HEK293 (cell line): ENCODE measurements at regions not wholly inside any gene's neighbourhood (a gene's known extent, or its start where the extent isn't known, plus 50 kb on each side); places are given as distances from the start of the nearest gene placed in this dataset.

Experiments used
- CTCF ChIA-PET: fragments of 350-600 bp; formaldehyde crosslinking; extraction: SDS; loops from one replicate; lab custom pipeline; 2021; ENCODE audit warnings: antibody characterized with exemption; lab: Yijun Ruan, JAX
- POLR2A ChIA-PET: fragments of 300-600 bp; formaldehyde crosslinking; extraction: SDS; loops from one replicate; lab custom pipeline; 2020; ENCODE audit warnings: antibody characterized with exemption, inconsistent platforms; lab: Yijun Ruan, JAX
- H3K27ac ChIP-seq: fragments of 200-500 bp; sonication (Bioruptor generic); 2 replicates; pipeline ENCODE4 v1.5.1; 2014; ENCODE audit warnings: low read depth, low read length, control low read depth, inconsistent platforms; ENCODE audit errors: extremely low read depth
- H3K36me3 ChIP-seq, 2 experiments: fragments of 200-500 bp in 1 of 2; sonication (Bioruptor generic) in 1 of 2; 1 replicate in 1 of 2; 2 replicates in 1 of 2; pipeline ENCODE4 v1.5.1; 2014 to 2017; ENCODE audit warnings: inconsistent platforms in 2 of 2, low read length in 2 of 2; ENCODE audit not compliant: control insufficient read depth in 2 of 2, insufficient read depth in 1 of 2
- H3K4me1 ChIP-seq: fragments of 200-500 bp; sonication (Bioruptor generic); 2 replicates; pipeline ENCODE4 v1.5.1; 2014; ENCODE audit warnings: mild to moderate bottlenecking, low read length, inconsistent platforms; ENCODE audit not compliant: control insufficient read depth, insufficient read depth
- H3K4me3 ChIP-seq: 2 replicates; pipeline ENCODE4 v1.5.1; 2011; ENCODE audit warnings: low read depth, mild to moderate bottlenecking, control low read depth, low read length, moderate library complexity
- H3K9me3 ChIP-seq: fragments of 200-500 bp; sonication (Bioruptor generic); 2 replicates; pipeline ENCODE4 v1.5.1; 2014; ENCODE audit warnings: low read depth, low read length, inconsistent platforms; ENCODE audit not compliant: control insufficient read depth, insufficient read depth
- AEBP2 ChIP-seq: fragments of 450-650 bp; formaldehyde crosslinking; IDR thresholded peaks from 2 replicates; pipeline ENCODE4 v1.5.1; 2016; ENCODE audit warnings: missing biosample characterization, missing genetic modification characterization, borderline replicate concordance
- HOXA7 ChIP-seq: sonication (generic); formaldehyde crosslinking; IDR thresholded peaks from 2 replicates; pipeline ENCODE4 v1.8.1; 2022; ENCODE audit warnings: missing genetic modification reagents, borderline replicate concordance
- MZF1 ChIP-seq: fragments of 450-650 bp; formaldehyde crosslinking; IDR thresholded peaks from 2 replicates; pipeline ENCODE4 v1.5.1; 2017; ENCODE audit warnings: missing biosample characterization, missing genetic modification characterization, borderline replicate concordance
- OSR2 ChIP-seq: fragments of 450-650 bp; formaldehyde crosslinking; IDR thresholded peaks from 2 replicates; pipeline ENCODE4 v1.5.1; 2016; ENCODE audit warnings: missing biosample characterization, missing genetic modification characterization
- PRDM2 ChIP-seq: fragments of 450-650 bp; formaldehyde crosslinking; IDR thresholded peaks from 2 replicates; pipeline ENCODE4 v1.5.1; 2016; ENCODE audit warnings: missing biosample characterization, missing genetic modification characterization, borderline replicate concordance
- ZNF112 ChIP-seq: fragments of 450-650 bp; formaldehyde crosslinking; IDR thresholded peaks from 2 replicates; pipeline ENCODE4 v1.5.0; 2017; ENCODE audit warnings: missing biosample characterization, missing genetic modification characterization
- ZNF133 ChIP-seq: fragments of 450-650 bp; formaldehyde crosslinking; IDR thresholded peaks from 2 replicates; pipeline ENCODE4 v1.5.1; 2016; ENCODE audit warnings: missing biosample characterization, missing genetic modification characterization
- ZNF24 ChIP-seq: fragments of 450-650 bp; formaldehyde crosslinking; IDR thresholded peaks from 2 replicates; pipeline ENCODE4 v1.5.1; 2016; ENCODE audit warnings: missing biosample characterization, missing genetic modification characterization
- ZNF302 ChIP-seq: fragments of 450-650 bp; formaldehyde crosslinking; IDR thresholded peaks from 2 replicates; pipeline ENCODE4 v1.5.1; 2016; ENCODE audit warnings: missing biosample characterization, missing genetic modification characterization, low read depth
- ZNF391 ChIP-seq: fragments of 450-650 bp; formaldehyde crosslinking; IDR thresholded peaks from 2 replicates; pipeline ENCODE4 v1.5.1; 2016; ENCODE audit warnings: low read depth, missing biosample characterization, missing genetic modification characterization, borderline replicate concordance
- ZNF416 ChIP-seq: fragments of 450-650 bp; formaldehyde crosslinking; IDR thresholded peaks from 2 replicates; pipeline ENCODE4 v1.5.1; 2016; ENCODE audit warnings: missing biosample characterization, missing genetic modification characterization
- ZNF48 ChIP-seq: fragments of 450-650 bp; formaldehyde crosslinking; IDR thresholded peaks from 2 replicates; pipeline ENCODE4 v1.5.1; 2016; ENCODE audit warnings: missing biosample characterization, missing genetic modification characterization
- ZNF521 ChIP-seq: fragments of 450-650 bp; formaldehyde crosslinking; IDR thresholded peaks from 2 replicates; pipeline ENCODE4 v1.5.1; 2017; ENCODE audit warnings: missing biosample characterization, mild to moderate bottlenecking, missing genetic modification characterization
- ZNF530 ChIP-seq: fragments of 450-650 bp; formaldehyde crosslinking; IDR thresholded peaks from 2 replicates; pipeline ENCODE4 v1.5.1; 2016; ENCODE audit warnings: low read depth, missing biosample characterization, missing genetic modification characterization
- ZNF670 ChIP-seq: fragments of 450-650 bp; formaldehyde crosslinking; IDR thresholded peaks from 2 replicates; pipeline ENCODE4 v1.5.1; 2016; ENCODE audit warnings: missing biosample characterization, missing genetic modification characterization, low read depth
- ZNF704 ChIP-seq: fragments of 450-650 bp; formaldehyde crosslinking; IDR thresholded peaks from 2 replicates; pipeline ENCODE4 v1.5.1; 2016; ENCODE audit warnings: missing biosample characterization, missing genetic modification characterization
- ZNF747 ChIP-seq: fragments of 450-650 bp; formaldehyde crosslinking; IDR thresholded peaks from 2 replicates; pipeline ENCODE4 v1.5.1; 2016; ENCODE audit warnings: missing biosample characterization, missing genetic modification characterization
- ZSCAN16 ChIP-seq: fragments of 450-650 bp; formaldehyde crosslinking; IDR thresholded peaks from 2 replicates; pipeline ENCODE4 v1.5.1; 2016; ENCODE audit warnings: missing biosample characterization, missing genetic modification characterization
- TF ChIP-seq, protein P1 (sequence below): fragments of 450-650 bp; formaldehyde crosslinking; IDR thresholded peaks from 2 replicates; pipeline ENCODE4 v1.5.1; 2016; ENCODE audit warnings: missing biosample characterization, missing genetic modification characterization

DNA sequence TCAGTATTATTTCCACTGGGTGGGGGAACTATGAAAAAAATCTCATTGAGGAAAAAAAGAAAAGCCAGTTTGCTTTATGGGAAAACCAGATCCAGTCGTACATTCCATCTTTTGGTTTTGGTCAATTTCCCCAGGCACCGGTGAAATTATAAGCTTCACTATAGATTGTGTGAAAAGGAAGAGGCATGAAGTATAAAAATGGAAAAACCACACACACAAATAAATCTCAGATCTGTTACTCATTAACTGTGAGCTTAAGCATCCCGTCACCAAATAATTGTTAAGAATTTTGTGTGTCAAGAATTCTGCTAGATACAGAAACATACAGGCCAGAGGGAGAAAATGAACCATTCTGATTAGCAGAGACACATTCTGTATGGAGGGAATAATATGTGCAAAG, 405.5 kb upstream of the CELF2 start:
- ChIA-PET POLR2A (no interaction called here), CTCF (interaction anchor here (0.6 kb wide), 1 partner anchor 18 kb away, joined by 4 read pairs; no protein-coding TSS in a partner anchor)
- Histone ChIP-seq H3K4me3 (no peak overlapping the region), H3K27ac (no peak overlapping the region), H3K4me1 (peaks cover 3% of the 10 kb centered on the region; the same call in 1 of the 2 replicates), H3K36me3 (no peaks in the 10 kb centered on the region), H3K9me3 (no peaks in the 10 kb centered on the region)
- TF ChIP-seq AEBP2 (tag by site-specific recombination) (no peak), ZNF24 (no peak), ZNF112 (tag by site-specific recombination) (no peak), ZNF704 (no peak), ZNF670 (tag by site-specific recombination) (no peak), MZF1 (no peak), ZNF302 (tag by site-specific recombination) (no peak), ZNF133 (no peak), PRDM2 (no peak), ZNF521 (tag by site-specific recombination) (no peak), ZNF416 (tag by site-specific recombination) (no peak), HOXA7 (CRISPR knock-in tag) (no peak), ZNF48 (tag by site-specific recombination) (no peak), ZNF530 (tag by site-specific recombination) (no peak), ZNF747 (tag by site-specific recombination) (no peak), ZNF391 (no peak), ZSCAN16 (tag by site-specific recombination) (no peak), OSR2 (tag by site-specific recombination) (no peak)
- TF ChIP-seq, protein P1, sequence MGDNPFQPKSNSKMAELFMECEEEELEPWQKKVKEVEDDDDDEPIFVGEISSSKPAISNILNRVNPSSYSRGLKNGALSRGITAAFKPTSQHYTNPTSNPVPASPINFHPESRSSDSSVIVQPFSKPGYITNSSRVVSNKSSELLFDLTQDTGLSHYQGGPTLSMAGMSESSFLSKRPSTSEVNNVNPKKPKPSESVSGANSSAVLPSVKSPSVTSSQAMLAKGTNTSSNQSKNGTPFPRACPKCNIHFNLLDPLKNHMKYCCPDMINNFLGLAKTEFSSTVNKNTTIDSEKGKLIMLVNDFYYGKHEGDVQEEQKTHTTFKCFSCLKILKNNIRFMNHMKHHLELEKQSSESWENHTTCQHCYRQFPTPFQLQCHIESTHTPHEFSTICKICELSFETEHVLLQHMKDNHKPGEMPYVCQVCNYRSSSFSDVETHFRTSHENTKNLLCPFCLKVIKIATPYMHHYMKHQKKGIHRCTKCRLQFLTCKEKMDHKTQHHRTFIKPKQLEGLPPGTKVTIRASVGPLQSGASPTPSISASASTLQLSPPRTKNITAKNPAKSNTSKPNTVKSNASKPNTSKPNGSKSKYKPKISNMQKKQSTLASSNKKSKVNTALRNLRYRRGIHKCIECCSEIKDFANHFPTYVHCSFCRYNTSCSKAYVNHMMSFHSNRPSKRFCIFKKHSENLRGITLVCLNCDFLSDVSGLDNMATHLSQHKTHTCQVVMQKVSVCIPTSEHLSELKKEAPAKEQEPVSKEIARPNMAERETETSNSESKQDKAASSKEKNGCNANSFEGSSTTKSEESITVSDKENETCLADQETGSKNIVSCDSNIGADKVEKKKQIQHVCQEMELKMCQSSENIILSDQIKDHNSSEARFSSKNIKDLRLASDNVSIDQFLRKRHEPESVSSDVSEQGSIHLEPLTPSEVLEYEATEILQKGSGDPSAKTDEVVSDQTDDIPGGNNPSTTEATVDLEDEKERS (tag by site-specific recombination): no peak
